Stimulated activated CD8-positive, alpha-beta memory T cell treated with anti-CD3 and anti-CD28 coated beads, Interleukin-15, amount 100 ng/mL, for 4 hours (primary cell): ENCODE measurements at regions not wholly inside any gene's neighbourhood (a gene's known extent, or its start where the extent isn't known, plus 50 kb on each side); places are given as distances from the start of the nearest gene placed in this dataset.
"Not testable (repeated sequence)": the region's sequence is repeated elsewhere in the genome, so short reads cannot be mapped to it uniquely, and the experiment has no call there.

Source experiments
- DNase-seq, 2 donors: peaks; one replicate each; pipeline ENCODE4 v3.0.0-alpha.2; 2020; ENCODE audit warnings: low read depth in 2 of 2

DNA sequence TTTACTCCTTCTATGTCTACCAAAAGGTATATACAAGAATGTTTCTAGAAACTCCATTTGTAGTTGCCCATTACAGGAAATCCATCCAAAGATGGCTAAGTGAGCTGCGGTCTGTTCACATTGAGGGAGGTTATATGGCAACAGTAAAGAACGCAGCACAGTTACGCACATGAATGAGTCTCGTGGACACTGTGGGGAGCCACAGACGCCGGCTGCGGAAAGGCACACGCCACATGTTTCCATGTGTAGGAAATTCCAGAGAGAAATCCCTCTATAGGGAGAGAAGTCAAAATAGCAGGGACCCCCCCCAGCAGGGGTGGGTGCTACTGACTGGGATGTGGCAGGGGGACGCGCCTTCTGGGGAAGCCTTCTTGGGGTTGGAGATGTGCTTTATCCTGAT lies 139.0 kb upstream of the NCOR2 start:
- DNase-seq: no peak

DNA sequence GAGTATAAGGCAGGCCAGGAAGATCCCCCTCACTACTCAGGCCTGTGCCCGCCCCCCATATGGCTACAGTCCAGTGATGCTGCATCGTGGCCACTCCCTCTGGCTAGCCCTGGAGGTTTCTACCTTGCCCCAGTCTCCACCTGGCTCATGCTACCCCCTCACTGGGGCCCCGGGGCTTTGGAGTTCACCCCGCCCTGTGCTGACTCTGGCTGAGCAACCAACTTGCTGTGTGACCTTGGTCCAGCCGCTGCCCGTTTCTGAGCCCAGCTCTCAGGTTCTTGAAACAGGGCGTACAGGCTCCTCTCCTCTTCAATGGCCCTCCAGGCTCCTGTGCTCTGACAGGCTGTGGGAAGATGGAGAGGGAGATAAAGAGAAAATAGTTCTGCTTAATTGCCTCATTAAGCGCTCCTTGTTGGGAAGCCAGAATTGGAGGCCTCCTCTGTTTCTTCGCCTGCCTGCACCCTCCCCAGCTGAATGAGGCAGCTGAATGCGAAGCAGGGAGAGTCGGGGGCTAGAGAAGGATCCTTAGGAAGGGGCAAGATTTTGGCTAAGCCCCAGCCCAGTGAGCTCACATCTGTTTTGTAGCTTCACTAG lies 138.2 kb upstream of the NCOR2 start:
- DNase-seq: no peak

DNA sequence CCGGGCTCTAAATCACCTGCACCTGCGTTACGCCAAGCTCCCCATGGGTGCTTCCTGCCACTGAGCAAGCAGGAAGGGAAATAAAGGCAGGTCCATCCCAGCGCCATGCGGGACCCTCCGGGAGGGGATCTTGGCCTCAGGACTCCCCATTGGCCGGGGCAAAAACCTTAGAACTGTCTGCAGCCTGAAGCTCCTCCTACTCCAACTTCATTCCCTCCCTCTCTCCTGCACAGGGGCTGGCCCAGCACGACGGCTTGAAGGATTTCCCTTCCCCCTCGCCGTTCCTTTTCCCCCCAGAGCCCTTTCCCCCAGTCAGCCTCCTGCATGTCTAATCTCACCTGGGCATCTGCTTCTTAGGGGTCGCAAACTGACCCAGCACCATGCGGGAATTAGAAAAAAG lies 137.2 kb upstream of the NCOR2 start:
- no peak for DNase-seq

DNA sequence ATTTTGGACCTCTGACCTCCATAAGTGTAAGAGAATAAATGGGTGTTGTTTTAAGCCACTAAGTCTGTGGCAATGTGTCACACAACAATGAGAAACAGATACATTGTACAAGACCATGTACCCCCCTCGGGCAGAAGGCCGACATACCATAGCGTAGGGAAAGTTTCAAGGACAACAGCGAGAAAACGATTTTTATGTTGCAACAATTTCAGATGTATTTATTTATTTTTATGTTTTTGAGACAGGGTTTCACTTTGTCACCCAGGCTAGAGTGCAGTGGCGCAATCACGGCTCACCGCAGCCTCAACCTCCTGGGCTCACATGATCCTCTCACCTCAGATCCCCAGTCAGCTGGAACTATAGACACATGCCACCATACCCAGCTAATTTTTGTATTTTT lies 136.4 kb upstream of the NCOR2 start:
- no peak for DNase-seq

DNA sequence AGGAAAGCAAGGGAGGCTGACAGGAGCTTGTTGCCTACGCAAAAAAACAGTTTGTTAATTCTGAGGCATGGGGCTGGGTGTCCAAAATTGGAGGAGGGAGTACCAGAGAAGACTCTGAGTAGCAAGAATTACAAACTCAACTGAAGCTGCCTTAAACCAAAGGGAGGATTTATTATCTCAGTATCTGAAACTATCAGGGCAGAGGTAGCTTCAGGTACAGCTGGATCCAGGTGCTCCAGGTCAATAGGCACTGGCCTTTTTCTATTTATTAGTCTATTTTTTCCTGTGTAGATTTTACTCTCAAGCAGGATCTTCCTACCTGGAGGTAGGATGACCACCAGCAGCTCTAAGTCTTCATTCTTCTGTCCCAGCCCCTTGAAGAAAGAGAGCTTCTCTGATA lies 135.3 kb upstream of the NCOR2 start:
- no peak for DNase-seq

DNA sequence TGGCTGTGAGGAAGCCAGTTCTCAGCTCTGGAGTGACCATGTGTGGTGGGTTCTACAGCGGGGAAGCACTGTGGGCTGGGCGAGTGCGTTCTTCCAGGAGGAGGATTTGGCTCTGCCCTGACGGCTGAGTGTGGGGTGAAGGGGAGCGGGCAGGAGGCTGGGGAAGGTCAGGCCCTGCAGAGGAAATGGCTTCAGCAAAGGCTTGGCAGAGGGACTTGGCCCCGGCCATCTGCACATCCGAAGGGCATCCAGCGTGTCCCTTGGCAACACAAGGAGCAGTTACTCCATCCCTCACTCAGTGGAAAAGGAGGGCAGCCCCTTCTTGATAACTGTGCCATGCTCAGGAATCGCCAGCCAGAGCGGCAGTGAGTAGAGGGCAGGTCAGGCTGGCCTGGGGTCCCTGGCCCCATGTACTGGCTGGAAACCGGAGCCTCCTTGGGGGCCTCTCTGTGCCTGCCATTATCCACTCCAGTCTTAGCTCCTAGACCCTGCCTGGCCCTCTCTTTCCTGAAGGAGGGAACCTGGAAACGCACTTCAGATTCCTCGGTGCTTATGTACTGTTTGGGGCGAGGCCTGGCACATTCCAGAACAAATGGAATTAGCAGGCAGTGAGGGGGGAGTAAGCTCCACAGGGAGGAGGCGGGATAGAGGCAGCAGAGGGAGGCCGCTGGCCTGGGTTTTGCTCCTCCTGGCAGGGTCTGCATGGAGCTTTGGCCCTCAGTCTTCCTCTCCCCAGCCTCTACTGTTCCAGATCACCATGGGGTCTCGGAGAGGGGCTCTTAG lies 133.6 kb upstream of the NCOR2 start:
- DNase-seq: no peak

DNA sequence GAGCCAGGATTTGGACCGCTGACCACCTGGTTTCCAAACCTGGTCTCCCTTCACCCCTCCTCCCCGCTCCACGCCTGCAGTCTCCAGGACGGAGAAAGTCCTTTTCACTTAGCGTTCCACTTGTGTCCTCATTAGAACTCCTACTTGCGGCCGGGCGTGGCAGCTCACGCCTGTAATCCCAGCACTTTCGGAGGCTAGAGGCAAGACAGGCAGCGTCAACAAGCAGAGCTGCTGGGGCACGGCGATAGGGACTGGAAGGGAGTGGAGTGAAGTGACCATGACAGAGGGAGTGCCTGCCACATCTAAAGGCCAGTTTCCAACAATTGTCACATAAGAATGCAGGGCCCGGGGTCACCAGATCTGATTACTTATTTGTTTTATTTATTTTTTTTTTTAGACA lies 132.5 kb upstream of the NCOR2 start:
- DNase-seq: no peak

DNA sequence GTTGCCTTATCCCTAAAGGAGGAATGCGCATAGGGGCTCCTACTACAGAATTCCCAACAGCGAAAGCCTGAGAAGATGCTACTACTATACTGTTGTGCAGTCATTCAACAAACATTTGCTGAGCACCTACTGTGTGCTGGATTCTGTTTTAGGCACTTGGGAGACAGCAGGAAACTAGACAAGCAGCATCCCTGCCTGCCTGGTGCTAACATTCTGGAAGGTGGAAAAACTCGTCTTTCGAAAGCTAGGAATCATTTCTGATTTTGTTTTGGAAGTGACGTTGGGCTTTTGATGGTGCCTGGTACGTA lies 131.5 kb upstream of the NCOR2 start:
- DNase-seq: no peak

DNA sequence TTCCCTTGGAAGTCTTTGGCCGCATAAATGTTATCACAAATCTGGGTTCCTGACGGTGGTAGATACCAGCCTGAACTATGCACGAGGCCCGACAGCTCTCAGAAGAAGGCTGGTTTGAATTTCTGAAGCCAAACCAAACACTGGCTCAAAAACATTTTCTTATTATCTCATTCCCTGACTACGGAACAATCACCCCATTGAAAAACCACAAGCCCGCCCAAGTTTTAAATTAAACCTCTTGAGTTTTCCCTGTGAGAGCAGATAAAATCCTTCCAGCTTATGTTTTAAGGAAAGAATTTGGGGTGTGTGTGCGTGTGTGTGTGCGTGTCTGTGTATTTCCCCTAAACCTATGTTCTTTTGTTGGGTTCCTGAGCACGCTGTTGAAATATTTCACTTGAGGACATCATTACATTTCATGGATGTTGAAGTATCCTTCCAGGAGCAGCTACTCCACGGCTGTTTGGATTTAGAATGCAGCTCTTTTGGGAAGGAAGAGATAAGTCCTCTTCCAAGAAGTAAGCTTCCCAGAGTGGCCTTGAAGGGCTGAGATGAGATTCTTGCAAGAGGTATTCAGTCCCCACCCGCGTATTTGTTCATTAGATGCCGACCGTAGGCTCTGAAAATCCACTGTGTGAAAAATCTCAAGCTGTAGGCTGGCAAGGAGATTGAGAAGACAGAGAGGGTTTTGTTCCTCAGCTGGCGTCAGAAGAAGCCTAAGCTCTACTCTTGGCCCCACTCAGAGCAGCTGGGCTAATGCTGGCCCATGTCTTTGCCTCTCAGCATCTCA lies 131.0 kb upstream of the NCOR2 start:
- DNase-seq: no peak

DNA sequence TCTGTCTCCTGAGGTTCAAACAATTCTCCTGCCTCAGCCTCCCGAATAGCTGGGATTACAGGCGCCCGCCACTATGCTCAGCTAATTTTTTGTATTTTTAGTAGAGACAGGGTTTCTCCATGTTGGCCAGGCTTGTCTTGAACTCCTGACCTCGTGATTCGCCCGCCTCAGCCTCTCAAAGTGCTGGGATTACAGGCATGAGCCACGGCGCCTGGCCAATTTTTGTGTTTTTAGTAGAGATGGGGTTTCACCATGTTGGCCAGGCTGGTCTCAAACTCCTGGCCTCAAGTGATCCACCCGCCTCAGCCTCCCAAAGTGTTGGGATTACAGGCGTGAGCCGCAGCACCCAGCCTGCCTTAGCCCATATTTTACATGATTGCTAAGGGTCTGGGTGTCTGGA lies 130.3 kb upstream of the NCOR2 start:
- DNase-seq: not testable (repeated sequence)

DNA sequence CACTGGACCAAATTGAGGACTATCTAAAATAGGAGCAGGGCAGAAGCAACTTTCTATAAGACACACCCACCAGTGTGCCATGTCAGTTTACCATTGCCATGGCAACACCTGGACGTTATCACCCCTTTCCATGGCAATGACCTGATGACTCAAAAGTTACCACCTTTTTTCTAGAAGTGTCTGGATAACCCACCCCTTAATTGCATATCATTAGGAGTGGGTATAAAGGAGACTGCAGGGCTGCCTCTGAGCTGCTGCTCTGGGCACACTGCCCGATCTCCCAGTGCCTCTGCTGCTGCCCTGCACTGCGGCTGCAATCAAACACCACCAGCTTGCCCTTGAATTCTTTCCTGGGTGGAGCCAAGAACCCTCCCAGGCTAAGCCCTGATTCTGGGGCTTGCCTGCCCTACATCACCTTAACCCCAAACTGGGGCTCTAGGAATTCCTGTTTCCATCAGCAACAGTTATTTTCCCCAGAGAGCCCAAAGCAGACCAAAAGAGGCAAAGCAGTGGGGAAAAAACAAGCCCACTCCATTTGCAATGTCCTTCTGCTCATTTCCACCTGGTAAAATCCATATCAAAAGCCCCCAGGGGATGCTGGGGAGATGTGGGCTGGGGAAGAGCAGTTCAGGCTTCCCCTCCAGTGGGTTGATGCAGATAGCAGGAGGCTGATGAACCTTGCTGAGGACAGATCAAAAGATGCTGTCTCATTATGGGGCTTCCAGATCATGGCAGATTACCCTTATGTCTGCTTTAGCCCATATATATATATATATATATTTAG lies 129.5 kb upstream of the NCOR2 start:
- no peak for DNase-seq

DNA sequence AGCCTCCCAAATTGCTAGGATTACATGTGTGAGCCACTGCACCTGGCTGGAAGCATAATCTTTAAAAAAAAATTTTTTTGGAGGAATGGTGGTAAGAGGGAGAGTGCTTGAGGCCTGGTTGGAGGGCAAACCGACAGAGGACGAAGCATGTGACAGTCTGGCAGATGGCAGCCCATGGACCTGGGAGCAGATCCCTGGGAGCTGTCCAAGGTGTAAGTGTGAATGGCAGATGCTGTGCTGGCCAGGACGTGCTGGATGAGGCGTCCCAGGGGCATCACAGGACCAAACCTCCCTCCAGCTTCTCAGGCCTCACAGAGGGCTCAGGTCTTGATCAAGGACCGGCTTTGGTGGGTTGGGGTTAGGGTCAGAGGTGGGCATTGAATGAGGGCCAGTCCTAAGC lies 128.4 kb upstream of the NCOR2 start:
- no peak for DNase-seq

DNA sequence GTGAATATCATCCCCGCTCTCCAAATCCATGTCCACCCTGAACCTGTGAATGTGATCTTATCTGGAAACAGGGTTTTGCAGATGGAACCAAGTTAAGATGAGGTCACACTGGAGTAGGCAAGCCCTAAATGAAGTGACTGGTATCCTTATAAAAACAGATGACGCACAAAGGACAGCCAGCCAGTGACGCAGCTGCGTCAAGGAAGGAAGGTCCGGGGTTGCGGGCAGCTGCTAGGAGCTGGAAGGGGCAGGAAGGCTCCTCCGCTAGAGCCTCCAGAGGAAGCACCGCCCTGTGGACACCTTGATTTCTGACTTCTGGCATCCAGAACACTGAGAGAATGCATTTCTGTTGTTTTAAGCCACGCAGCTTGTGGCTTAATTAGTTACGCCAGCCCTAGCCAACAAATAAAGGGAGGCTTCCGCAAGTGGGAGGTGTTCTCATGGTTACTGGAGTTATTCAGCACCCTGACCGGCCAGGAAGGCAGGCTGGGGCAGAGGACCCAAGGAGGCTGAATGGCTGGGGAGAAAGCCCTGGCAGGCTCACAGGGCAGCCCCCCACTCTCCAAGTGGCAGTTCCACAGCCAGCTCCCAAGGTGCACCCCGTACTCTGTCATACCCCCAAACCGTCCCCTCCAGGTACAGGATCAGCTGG lies 127.6 kb upstream of the NCOR2 start:
- DNase-seq: no peak

DNA sequence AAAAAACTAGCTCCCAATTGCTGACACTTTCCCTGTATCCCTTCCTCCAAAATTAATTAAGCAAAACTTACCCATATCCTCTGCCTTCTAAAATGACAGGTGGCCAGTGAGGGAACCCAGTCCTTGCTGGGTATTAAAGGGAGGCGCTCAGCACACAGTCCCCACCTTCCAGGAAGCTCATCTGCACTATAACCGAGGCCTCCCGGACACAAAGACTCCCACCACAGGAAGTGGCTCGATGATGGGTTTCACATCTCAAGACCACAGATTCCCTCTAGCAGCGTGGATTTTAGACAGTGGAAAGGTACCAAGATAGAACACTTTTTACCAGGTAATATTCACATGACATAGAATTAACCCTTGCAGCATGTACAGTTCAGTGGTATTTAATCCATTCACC lies 126.8 kb upstream of the NCOR2 start:
- DNase-seq: no peak

DNA sequence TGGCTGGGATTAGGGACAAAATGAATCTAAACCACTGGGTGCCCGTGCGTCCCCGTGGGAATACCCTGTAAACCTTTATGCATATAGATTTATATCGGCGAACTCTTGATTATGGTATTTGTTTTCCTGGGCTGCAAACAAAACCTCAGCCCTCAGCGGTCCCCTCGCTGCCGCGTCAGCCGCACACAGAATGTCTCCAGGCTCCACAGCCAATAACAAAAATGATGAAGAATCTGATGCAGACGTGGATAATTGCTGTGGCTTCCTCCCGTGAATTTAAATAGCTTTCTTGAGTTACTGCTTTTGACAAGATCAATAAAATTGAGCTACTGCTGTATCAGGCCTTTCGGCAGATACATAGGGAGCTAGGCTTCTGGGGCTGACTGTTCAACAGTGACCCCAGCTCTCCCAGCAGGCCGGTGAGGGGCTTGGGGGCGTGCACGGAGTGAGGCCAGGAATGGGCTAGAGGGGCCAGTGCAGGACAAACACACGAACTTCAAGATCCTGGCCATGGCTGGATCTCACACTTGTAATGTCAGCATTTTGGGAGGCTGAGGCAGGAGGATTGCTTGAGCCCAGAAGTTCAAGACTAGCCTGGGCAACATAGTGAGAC lies 125.8 kb upstream of the NCOR2 start:
- no peak for DNase-seq

DNA sequence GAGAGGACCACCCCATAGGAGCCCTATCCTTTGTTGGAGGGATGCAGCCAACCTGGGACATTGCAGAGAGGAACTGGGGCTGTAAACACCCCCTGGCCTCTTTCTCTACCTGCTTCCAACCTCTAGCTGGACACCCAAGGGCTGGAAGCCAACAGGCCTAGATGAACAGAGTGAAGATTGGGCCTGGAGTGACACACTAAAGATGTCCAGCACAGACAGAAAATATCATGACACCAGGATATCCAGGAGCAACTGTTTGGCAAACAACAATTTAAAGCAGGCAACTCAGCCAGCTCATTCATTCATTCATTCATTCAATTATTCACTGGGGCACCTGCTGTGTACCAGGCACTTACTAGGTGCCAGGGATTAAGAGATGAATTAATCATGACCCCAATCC lies 125.0 kb upstream of the NCOR2 start:
- no peak for DNase-seq

DNA sequence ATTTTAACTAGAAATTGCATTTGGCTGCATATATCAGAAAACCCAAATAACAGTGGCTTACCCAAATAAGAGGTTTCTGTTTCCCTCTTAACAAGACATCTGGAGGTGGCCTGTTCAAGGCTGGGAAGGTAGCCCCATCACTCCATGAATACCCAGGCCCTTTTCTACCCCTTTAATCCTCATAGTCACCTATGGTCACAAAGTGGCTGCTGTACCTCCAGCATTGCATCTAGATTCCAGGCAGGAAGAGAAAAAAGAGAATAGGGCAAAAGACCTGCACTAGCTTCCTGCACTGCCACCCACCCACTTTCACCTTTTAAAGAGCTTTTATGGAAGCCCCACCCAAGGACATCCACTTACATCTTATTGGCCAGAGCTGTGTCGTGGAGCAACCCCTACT lies 124.0 kb upstream of the NCOR2 start:
- no peak for DNase-seq

DNA sequence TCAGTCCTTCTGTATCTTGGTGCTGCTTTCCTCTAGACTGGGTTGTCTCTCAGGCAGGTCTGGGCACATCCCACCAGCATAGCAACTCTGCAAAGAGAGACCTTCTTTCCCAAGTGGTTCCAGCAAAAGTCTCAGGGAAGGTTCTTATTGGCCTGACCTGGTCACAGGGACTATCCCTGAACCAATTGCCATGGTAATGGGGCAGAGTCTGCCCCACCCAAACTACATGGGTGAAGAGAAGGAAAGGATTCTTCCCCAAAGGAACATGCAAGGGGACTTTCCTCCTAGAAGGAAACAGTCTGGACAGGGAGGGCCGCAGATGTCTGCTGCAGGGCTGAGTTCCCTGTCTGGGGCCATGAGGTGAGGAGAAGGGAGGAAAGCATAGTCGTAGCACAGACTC lies 122.2 kb upstream of the NCOR2 start:
- no peak for DNase-seq

DNA sequence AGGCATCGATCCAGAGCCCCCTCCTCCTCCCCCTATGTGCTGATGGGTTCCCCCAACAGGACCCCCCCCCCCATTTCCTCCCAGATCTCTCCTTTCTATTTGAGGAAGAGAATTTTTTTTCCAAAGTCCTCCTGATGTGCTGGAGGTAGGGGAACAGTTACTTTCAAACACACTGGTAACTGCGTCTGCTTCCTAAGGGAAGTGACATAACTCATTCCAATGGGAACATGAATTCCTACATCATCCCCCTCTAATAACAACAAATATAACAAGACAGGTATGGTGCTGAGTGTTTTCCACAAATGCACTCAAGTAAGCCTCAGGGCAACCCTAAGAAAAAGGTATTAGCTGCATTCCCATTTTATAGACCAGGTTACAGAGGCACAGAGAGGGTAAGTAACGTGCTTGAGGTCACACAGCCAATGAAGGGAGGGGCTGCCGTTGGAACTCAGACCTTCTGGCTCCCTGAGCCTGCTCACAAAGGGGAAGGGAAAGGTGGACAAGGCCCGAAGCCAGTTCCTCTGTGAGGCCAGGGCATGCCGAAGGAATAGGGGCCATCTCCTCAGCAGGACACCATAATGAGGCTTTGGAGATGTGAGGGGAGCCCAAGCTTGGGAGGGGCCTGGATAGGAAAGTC lies 121.1 kb upstream of the NCOR2 start:
- no peak for DNase-seq

DNA sequence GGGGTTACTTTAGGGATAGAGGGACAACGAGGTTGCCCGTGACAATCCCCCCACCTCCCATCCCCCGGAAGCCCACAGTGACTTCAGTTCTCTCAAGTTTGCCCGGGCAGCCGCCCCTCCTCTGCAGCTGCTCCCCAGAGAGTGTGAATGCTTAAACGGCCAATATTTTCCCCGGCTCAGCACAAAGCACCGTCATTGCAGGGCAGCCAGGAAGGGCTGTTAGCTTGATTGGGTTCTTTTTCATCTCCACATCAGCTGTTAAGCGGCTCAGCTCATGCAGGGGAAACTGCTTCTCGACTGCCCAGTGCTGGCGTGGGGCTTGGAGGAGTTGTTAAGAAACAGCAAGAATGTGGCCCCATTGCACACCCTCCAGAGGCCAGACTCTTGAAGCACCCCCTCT lies 120.5 kb upstream of the NCOR2 start:
- DNase-seq: no peak
